ENCODE measurements at regions not wholly inside any gene's neighbourhood (a gene's known extent, or its start where the extent isn't known, plus 50 kb on each side); places are given as distances from the start of the nearest gene placed in this dataset.

DNA sequence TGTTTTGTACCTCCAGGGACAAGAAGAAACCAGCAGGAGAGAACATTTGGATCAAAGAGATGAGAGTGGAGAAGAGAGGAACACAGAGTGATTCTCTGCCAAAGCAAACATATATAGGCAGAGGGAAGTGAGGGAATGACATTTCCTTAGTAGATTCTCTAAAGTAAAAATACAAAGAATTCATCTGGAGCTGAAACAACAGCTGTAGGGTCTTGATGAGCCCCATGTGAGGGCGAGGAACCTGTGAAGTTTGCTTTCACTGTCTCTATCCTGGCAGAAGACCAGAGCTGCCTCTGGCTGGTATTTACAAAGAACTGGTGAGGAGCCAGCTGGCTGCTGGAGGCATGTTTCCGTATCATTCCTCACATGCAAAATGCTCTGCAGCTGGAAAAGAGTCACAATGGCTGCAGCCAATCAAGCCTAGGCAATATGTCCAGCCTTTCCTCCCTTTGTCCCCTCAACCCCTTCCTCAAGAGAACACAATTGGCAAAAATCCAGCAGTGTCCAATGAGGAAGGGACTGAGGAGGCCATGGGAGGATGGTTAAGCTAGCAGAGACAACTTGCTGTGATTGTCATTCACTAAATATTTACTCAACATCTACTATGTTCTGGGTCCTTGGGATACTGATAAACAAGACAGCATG lies 122.5 kb downstream of the PHLDA1 start:
- no peak for DNase-seq (ENCODE audit: extremely low read depth in 1 of 2, low read depth in 1 of 2)

DNA sequence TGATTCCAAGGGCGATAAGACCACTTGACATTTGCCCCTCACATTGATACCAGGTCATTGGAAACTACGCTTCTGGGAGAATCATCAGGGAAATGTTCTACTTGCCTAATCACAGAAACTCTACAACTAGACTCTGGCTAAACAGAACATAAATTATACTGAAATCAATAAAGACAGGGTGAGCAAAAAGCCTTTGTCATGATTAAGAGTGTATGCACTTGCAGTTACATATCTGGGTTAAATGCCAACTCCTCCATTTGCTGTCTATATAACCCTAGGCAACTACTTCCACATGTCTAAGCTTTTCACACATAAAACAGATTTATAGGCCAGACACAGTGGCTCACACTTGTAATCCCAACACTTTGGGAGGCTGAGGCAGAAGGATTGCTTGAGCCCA lies 125.7 kb downstream of the PHLDA1 start:
- no peak for DNase-seq (ENCODE audit: extremely low read depth in 1 of 2, low read depth in 1 of 2)

DNA sequence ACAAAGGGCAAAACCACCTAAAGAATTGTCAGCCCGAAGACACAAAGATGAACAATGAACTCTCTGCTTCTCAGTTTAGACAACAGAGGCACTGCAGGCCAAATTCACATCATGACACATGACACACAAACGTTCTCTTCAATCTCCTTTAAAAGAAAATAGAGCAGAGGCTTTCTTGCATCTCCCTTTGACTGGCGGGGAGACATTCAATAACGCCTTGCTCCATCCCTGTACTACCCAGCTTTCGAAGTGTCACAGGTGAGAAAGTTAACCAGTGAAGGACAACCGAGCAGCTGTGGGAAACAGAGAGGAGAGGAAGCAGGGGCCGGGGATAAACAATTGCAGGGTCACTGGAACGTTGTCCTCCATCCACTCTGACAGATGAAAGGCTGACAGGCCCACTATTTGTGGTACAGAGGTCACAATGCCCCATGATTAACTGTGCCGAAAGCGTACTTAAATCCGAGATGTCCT lies 130.8 kb downstream of the PHLDA1 start:
- no peak for DNase-seq (ENCODE audit: extremely low read depth in 1 of 2, low read depth in 1 of 2)

DNA sequence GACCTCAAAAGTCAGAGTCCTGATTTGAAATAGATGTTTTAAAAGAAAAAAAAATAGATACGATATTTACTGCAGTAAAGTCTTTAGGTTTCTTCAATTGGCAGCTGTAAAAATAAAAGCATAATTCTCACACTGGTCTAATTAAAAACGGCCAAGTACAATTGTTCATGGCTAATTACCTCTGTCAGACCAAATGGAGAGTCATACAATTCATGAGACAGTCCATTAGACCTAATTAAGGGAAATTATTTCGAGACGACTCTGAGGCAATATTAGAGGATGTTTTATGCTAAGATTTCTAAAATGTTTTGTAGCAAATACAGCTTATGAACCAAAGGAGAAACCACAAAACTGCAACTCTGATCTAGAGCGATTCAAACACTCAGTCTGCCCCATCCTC lies 131.3 kb downstream of the PHLDA1 start:
- no peak for DNase-seq (ENCODE audit: extremely low read depth in 1 of 2, low read depth in 1 of 2)

DNA sequence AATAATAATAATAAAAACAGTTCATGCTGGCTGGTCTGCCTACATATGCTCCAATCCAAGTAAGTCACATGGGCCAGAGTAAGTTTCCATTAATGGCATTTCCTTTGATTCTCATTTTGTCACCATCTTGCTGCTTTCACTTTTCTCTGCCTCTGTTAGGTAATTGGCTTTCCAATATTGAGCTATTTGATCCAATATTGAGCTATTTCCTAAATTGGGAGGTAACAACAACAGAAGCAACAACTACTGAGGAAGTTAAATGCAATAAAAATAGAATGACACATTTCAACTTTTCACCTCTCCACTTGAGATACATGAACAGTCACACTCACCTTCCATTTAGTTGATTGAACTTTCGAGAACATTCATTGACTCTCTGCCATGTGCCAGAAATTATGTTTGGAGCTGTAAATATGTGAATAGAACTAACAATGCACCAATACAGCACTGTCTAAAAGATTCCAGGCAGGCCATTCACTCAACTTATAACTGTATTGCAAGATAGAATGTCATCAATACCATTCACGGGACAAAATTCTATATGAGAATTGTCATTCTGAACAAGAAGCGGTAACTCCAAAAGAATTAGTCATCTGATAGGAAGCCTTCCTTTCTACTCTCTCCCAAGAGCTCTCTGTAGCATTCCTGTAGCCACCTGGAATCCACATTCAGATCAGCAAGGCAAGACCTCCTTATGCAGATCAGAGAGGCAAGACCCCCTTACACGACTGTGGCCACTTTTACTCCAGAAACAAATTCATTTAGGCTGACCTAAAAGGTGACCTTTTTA lies 136.4 kb downstream of the PHLDA1 start:
- no peak for DNase-seq (ENCODE audit: extremely low read depth in 1 of 2, low read depth in 1 of 2)

DNA sequence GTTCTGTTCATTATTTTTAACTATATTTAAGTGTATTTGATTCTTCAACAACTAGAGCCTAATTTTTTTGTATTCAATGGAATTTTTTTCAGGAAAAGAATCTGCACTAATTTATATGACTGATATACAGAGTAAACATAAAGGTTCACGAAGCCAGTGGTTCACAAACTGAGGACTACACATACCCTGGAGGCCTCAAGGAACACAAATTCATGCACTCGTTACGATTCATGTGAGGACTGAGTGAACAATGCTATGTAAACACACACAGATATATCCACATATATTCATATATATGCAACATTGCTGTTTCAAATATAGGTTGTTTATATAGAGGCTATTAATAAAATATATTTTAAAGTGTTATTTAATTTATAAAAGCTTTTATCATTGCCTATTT lies 137.8 kb downstream of the PHLDA1 start:
- DNase-seq (ENCODE audit: extremely low read depth in 1 of 2, low read depth in 1 of 2): no peak

DNA sequence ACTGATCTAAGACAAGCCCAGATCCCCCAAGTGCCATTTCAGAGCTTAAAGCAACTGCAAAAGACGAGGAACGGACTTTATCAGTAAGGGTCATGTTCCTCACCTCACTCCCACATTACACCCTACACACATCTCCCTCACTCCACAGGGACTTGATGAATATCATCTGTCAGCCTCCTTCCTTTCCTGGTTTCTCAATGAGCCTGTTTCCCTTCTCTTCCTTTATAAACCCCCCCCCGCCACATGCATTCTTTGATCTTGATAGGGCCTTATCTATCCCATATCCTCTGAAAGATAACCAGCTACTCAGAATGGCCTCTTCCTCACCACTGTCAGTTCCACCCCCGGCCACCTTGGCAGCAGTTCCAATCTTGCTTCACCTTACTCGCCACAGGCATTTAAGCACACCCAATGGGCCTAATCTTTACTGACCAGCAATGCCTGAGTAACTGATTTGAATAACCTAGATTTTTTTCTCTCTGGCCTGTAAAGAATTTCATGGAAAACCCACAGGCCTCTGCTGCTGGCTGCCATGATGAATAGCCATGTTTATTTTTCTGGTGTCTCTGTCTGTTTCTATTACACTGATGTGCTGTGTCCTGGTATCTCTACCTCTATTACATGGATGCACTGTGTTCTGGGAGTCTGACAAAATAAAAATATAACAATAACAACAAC lies 138.7 kb downstream of the PHLDA1 start:
- DNase-seq (ENCODE audit: extremely low read depth in 1 of 2, low read depth in 1 of 2): no peak

DNA sequence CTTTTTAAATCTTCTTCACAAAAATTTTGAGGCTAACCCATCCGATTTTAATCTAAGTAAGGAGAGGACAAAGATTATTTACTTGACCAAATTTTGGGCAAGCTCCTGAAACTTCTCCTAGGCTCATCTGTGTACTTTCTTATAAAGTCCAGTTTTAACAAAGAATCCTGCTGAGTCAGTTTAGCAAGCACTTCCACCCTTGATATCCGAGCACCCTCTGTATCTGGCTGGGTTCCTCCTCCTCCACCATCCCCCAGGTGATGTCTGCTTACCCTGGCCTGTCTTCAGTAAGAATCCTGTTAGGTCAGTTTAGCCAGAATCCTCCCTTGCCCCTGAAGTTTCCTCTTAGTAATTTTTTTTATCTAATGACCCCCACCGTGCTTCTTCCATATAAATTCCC lies 140.5 kb downstream of the PHLDA1 start:
- DNase-seq (ENCODE audit: extremely low read depth in 1 of 2, low read depth in 1 of 2): no peak

DNA sequence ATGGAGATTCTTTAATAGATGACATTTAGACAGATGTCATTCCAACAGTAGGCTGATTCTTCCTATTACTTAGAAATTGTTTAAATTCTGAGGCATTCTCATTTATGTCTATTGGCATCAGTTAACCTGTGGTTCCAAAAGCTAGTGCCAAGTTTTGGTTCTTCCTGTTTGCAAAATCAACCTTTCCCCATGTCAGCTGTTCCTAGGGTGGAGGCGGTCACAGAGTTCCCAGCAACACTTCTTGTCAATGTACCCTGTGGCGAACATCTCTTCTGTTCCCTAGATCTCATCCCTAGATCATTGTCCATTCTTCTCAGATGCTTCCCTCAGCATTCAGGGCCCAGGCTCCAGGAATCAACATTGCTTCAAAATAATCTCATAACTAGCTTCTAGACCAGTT lies 140.9 kb downstream of the PHLDA1 start:
- DNase-seq (ENCODE audit: extremely low read depth in 1 of 2, low read depth in 1 of 2): no peak

DNA sequence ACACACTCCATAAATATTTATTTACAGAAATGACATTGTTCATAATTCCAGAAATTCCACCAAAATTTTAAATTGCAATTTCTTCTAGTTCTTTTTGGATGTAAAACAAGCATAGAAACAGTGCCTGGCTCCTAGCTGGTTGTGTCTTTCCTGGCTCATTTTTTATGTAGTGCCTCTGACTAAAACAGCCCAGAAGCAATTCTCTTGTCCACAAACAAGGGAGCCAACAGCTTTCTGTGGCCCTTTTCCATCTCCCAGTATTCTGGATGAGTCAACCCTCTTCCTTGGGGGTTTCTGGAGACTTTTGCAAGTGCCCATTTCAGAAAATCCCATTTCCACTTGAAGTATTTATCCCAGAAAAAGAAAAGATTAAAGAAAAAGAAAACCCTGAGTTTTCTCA lies 141.4 kb downstream of the PHLDA1 start:
- DNase-seq (ENCODE audit: extremely low read depth in 1 of 2, low read depth in 1 of 2): no peak

DNA sequence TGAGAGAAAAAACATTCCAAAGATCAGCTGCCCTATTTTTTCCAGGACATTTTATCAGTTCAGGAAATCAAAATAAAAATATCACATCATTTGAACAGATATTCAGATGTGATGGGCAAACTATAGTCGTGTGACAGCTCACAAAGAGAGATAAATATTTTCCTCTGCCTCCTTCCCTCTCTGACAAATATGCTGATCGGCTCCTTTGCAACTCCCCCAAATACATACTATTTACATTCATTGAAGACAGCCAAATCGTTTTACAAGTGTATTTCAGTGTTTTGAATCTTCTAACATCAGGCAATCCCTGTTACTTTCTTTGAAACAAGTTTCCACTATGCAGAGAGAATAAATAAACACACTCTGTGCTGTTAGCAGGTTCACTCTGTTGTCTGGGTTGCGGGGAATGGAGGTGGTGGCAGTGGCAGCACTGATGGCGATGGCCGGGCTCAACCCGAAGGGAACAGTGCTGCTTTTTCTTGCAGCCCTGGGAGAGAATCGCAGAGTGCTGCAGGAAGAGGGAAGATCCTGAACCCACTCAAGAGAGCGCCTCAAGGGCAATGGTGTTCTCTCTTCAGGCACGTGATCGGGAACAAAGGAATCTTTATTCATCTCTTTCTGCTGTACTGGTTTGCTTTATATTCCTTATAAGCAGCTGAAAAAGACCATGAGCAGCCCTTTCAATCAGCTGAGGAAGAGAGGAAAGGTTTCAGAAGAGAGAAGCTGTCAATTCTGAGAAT lies 142.5 kb downstream of the PHLDA1 start:
- no peak for DNase-seq (ENCODE audit: extremely low read depth in 1 of 2, low read depth in 1 of 2)

DNA sequence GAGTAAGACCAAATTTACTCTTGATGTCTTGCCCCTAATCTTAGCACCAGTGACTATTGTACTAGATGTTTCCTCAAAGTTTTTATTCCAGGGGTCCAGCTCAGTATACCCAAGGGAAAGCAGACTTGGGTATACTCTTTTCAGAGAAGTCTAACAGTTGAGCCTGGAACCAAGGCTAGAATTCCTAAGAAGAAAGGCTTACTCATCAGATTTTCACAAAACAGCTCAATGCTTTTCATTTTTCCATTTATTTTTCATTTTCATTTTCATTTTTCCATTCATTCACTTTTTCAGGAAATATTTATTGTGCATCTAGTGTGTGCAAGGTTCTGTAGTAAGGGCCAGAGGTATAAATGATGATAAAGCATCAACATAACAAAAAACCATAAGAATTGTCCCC lies 143.2 kb downstream of the PHLDA1 start:
- no peak for DNase-seq (ENCODE audit: extremely low read depth in 1 of 2, low read depth in 1 of 2)

DNA sequence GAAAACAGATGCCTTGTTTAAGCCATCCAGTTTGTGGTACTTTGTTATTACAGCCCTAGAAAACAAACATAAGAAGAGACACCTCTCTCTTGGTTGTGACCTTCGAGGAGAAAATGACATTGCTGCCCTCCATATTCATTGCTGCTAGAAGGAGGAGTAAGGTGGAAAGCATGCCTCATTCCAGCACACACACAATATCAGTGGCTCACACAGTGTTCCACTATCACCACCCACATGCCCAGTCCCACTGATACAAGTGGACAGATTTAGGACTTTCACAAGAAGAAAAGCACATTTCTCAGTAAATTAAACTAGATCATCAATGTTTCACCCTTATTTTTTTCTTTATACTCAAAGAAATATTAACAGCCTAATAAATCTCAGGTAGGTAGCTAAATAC lies 143.6 kb downstream of the PHLDA1 start:
- no peak for DNase-seq (ENCODE audit: extremely low read depth in 1 of 2, low read depth in 1 of 2)

DNA sequence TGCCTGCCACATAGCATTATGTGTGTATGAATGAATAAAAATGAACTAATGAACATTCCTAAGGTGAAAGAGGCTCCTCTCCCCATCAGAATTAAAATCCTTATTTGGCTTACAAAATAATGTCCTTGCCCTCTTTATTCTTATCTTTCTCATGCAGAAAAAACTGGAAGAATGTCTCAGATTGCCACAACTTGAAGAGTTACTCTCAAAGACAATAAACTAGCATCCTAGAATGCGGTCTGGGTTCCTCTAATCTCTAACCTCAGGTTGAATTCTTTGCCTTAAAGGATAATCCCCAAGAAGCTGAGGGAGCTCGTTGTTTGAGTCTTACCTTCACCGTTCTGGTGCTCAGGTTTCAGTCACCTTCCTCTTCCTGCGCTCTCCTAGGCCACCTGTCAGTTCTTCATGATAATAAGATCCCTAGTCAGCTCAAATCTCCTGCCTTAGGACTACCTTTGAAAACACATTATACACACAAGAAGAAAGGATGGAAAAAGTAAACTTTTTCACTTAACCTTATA lies 147.1 kb downstream of the PHLDA1 start:
- DNase-seq (ENCODE audit: extremely low read depth in 1 of 2, low read depth in 1 of 2): no peak

DNA sequence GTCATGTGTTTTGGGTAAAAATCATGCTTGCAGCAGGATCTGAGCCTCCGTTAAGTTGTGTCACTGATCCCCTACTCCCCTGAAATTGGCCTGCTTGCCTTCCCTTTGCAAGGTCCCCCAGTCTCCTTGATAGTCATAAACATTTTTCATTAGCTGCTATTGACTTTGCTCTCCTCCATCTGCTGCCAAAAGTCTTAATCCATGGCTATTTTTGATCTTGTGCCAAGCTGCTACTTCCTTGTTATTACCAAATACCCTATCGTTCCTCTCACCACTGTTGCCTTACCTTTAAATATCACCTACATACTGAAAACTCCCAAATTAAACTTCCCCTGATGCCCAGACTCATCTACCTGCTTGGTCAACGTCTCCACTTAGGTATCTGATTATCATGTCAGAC lies 148.3 kb downstream of the PHLDA1 start:
- DNase-seq (ENCODE audit: extremely low read depth in 1 of 2, low read depth in 1 of 2): no peak

DNA sequence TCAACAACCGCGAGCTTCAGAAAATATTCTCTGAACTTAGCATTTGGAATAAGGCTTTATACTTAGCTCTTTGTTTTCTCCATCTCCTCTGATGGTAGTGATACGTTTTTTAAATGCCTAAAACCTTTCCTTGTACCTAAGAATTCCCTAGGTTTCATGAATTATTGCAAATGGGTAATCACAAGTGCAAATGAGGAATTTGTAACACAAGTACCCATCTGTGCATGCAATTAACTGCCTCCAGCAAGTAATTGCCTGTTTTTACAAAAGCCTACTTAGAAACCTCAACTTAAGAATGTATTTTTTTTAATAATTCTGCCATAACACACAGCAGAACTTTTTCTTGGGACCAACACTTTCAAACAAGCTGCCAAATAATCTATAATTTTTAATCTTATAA lies 149.2 kb downstream of the PHLDA1 start:
- no peak for DNase-seq (ENCODE audit: extremely low read depth in 1 of 2, low read depth in 1 of 2)

DNA sequence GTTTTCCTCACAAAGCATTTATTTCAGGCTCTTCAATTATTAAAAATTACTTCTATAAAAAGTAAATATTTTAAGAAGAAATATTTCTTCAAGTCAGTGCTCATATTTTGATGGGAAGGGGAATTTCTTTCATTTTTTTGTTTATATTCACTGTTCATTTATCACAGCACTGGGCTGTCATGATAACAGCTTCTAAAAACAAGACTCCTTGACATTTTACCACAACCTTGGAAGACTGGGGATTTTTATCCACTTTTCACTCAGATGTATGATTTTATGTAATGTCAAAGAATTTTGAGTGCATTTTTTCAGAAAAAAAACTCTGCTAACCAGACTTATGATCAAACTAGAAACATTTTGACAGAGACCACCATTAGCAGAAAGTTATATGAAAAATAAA lies 149.7 kb downstream of the PHLDA1 start:
- no peak for DNase-seq (ENCODE audit: extremely low read depth in 1 of 2, low read depth in 1 of 2)

DNA sequence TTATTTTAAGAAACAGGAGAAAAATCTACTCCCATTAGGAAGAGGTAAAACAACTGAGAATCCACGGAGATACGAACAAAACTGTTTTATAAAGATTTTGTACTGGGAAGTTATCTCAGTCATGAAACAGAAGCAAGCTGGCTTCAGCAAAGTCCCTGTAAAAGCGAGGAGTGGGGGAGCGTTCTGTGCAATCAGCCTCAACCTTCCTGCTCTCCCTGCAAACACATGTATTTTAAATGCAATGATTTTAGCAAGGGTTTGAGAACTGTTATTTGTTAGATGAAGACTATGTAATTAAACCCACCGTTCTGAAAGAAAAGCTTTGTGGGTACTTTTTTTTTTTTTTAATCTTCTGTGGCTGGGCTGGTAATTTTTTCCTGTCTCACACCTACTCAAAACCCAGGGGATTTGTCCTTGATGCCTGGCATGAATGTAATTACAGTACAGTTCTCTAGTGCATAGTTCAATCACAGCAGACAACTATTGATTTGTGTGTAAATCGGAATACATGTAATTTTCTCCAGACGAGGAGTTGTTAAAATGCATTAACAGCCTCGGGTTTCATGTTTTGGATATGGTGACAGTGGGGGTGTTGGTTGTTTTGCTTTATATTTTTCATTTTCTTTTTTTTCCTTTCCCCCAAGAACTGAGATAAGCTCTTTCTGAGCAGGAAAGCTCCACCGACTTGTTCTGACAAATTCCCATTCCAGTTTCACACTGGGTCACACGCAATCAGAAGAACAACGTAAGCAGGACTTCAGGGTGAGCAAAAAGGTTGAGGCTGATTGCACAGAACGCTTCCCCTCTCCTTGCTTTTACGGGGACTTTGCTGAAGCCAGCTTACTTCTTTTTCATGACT lies 153.6 kb downstream of the PHLDA1 start:
- no peak for DNase-seq (ENCODE audit: extremely low read depth in 1 of 2, low read depth in 1 of 2)

DNA sequence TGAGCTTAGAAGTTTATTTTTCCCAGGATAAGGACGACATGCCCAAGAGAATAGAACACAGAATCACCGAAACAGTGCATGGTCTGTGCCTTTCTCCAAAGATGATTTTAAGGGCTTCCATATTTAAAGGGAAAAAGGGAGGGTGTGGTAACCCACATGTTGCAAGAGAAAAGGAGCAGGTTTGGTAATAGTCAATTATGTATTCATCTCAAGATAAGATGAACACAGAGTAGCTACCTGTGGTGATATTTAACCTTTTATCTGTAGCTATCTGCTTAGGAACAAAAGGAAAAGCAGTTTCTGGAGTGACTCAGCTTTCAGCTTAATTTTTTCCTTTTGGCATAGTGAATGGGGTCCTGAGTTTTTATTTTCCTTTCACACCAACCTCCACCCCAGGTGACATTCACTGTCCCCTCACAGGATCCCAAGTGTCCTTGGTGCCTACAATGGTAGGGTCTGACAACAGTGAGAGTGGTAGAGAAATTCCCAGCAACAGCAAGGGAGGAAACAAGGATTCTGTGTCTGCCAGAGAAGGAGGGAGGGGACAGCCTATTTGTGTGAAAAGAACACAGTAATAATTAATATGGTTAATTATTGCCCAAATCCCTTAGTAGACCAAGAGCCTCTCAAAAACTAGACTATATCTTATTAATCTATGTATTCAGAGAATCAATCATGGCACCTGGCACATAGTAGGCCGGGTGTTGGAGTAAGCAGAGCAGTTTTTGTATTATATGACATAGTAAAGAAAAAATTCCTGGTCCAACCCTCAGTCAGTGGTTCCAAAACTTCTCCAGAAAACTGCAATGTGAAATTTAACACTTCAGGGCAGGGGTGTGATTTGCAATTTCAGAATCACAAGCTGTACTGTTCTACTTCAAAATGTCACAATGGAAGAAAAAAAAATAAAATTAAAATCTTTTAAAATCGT lies 154.5 kb downstream of the PHLDA1 start:
- no peak for DNase-seq (ENCODE audit: extremely low read depth in 1 of 2, low read depth in 1 of 2)
